IMR-90 (cell line): ENCODE measurements at regions not wholly inside any gene's neighbourhood (a gene's known extent, or its start where the extent isn't known, plus 50 kb on each side); places are given as distances from the start of the nearest gene placed in this dataset.

Experiments used
- ATAC-seq: fragments of 200-7000 bp; cut with Tn5 transposase; 2 replicates; pipeline ENCODE4 v1.9.1; 2020; ENCODE audit warnings: low read depth, mild to moderate bottlenecking, moderate library complexity
- BruUV-seq: library from RNA; stranded (reverse); fragments of 400-500 nt; replicated peaks from 2 replicates; lab custom pipeline; 2021; lab: Mats Ljungman, UMichigan
- CTCF ChIA-PET: fragments of 300-600 bp; formaldehyde crosslinking; extraction: SDS; loops from one replicate; lab custom pipeline; 2021; ENCODE audit warnings: antibody characterized with exemption; lab: Yijun Ruan, JAX
- POLR2A ChIA-PET: fragments of 300-600 bp; sonication (Branson Sonifier 250); formaldehyde crosslinking; loops from one replicate; lab custom pipeline; 2022; ENCODE audit warnings: antibody characterized with exemption; ENCODE audit not compliant: unreplicated experiment; lab: Charles Lee
- DNase-seq: peaks from one replicate; pipeline ENCODE4 v3.0.0; 2013
- H2AFZ ChIP-seq: replicated peaks from 2 replicates; pipeline ENCODE3; 2013; ENCODE audit warnings: low read length, mild to moderate bottlenecking; ENCODE audit not compliant: poor library complexity
- H2AK5ac ChIP-seq: 2 replicates; pipeline ENCODE4 v1.6.1; 2013; ENCODE audit warnings: low read depth, low read length, inconsistent platforms
- H2AK9ac ChIP-seq: replicated peaks from 2 replicates; pipeline ENCODE3; 2013; ENCODE audit warnings: mild to moderate bottlenecking, low read depth, low read length, moderate library complexity; ENCODE audit not compliant: poor library complexity
- H2BK120ac ChIP-seq: 2 replicates; pipeline ENCODE4 v1.6.1; 2013; ENCODE audit warnings: low read depth, low read length, inconsistent platforms
- H2BK15ac ChIP-seq: 3 replicates; pipeline ENCODE4 v1.6.1; 2013; ENCODE audit warnings: low read depth, low read length, inconsistent platforms
- H2BK20ac ChIP-seq: 2 replicates; pipeline ENCODE4 v1.6.1; 2013; ENCODE audit warnings: low read depth, mild to moderate bottlenecking, inconsistent platforms, low read length, moderate library complexity
- H2BK5ac ChIP-seq: 2 replicates; pipeline ENCODE4 v1.6.1; 2013; ENCODE audit warnings: mild to moderate bottlenecking, low read depth, low read length, inconsistent platforms; ENCODE audit not compliant: poor library complexity, severe bottlenecking
- H3K14ac ChIP-seq: replicated peaks from 2 replicates; pipeline ENCODE4 v1.6.1; 2013; ENCODE audit warnings: low read depth, low read length, inconsistent platforms
- H3K18ac ChIP-seq: 2 replicates; pipeline ENCODE4 v1.6.1; 2013; ENCODE audit warnings: low read depth, low read length, control low read depth
- H3K23ac ChIP-seq: 2 replicates; pipeline ENCODE4 v1.6.1; 2013; ENCODE audit warnings: low read depth, low read length, inconsistent platforms
- H3K27ac ChIP-seq: 2 replicates; pipeline ENCODE4 v1.5.1; 2013; ENCODE audit warnings: mild to moderate bottlenecking, control low read depth, low read length; ENCODE audit not compliant: insufficient read depth
- H3K27me3 ChIP-seq: 2 replicates; pipeline ENCODE4 v1.6.1; 2013; ENCODE audit warnings: low read length; ENCODE audit not compliant: control insufficient read depth, insufficient read depth
- H3K36me3 ChIP-seq: 2 replicates; pipeline ENCODE4 v1.6.1; 2013; ENCODE audit warnings: low read length, mixed read lengths; ENCODE audit not compliant: control insufficient read depth, insufficient read depth
- H3K4ac ChIP-seq: 2 replicates; pipeline ENCODE4 v1.6.1; 2013; ENCODE audit warnings: low read depth, low read length, inconsistent platforms
- H3K4me1 ChIP-seq: 2 replicates; pipeline ENCODE4 v1.6.1; 2013; ENCODE audit warnings: low read length, mixed read lengths; ENCODE audit not compliant: control insufficient read depth, insufficient read depth
- H3K4me2 ChIP-seq: 2 replicates; pipeline ENCODE4 v1.6.1; 2013; ENCODE audit warnings: low read depth, mild to moderate bottlenecking, control low read depth, low read length, moderate library complexity
- H3K4me3 ChIP-seq: 2 replicates; pipeline ENCODE4 v1.5.1; 2013; ENCODE audit warnings: low read depth, mild to moderate bottlenecking, control low read depth, low read length, moderate library complexity; ENCODE audit not compliant: insufficient read depth
- H3K56ac ChIP-seq: 2 replicates; pipeline ENCODE4 v1.6.1; 2013; ENCODE audit warnings: low read length, inconsistent platforms; ENCODE audit not compliant: insufficient read depth; ENCODE audit errors: extremely low read depth
- H3K79me1 ChIP-seq, 2 experiments: 2 replicates each; pipeline ENCODE4 v1.6.1; 2013; ENCODE audit warnings: low read length in 2 of 2, inconsistent platforms in 1 of 2, low read depth in 1 of 2
- H3K9ac ChIP-seq: 2 replicates; pipeline ENCODE4 v1.6.1; 2013; ENCODE audit warnings: low read depth, low read length, control low read depth
- H3K9me1 ChIP-seq: 2 replicates; pipeline ENCODE4 v1.6.1; 2013; ENCODE audit warnings: low read length, inconsistent platforms; ENCODE audit not compliant: insufficient read depth
- H3K9me3 ChIP-seq: 2 replicates; pipeline ENCODE4 v1.6.1; 2013; ENCODE audit warnings: low read length; ENCODE audit not compliant: control insufficient read depth, insufficient read depth
- H4K20me1 ChIP-seq: 2 replicates; pipeline ENCODE4 v1.6.1; 2013; ENCODE audit warnings: low read length, inconsistent platforms; ENCODE audit not compliant: insufficient read depth
- H4K5ac ChIP-seq: 2 replicates; pipeline ENCODE4 v1.6.1; 2013; ENCODE audit warnings: mild to moderate bottlenecking, low read depth, low read length, control low read depth
- H4K8ac ChIP-seq, 2 experiments: 2 replicates each; pipeline ENCODE4 v1.6.1; 2013; ENCODE audit warnings: low read depth in 2 of 2, low read length in 2 of 2, control low read depth in 1 of 2, inconsistent platforms in 1 of 2
- H4K91ac ChIP-seq: 2 replicates; pipeline ENCODE4 v1.6.1; 2013; ENCODE audit warnings: low read depth, low read length, inconsistent platforms; ENCODE audit not compliant: insufficient read depth
- BHLHE40 ChIP-seq: fragments of 150-350 bp; IDR thresholded peaks from 2 replicates; pipeline ENCODE4 v1.6.1; 2016; ENCODE audit warnings: mild to moderate bottlenecking, low read depth, low read length
- CEBPB ChIP-seq: IDR thresholded peaks from 2 replicates; pipeline ENCODE4 v1.6.1; 2012; ENCODE audit warnings: low read depth, low read length, improper control_type of control experiment
- FOS ChIP-seq: fragments of 150-350 bp; IDR thresholded peaks from 2 replicates; pipeline ENCODE4 v1.6.1; 2016; ENCODE audit warnings: low read depth, low read length
- MAFK ChIP-seq: IDR thresholded peaks from 2 replicates; pipeline ENCODE4 v1.6.1; 2012; ENCODE audit warnings: low read depth, low read length, improper control_type of control experiment
- MXI1 ChIP-seq: IDR thresholded peaks from 2 replicates; pipeline ENCODE4 v1.6.1; 2012; ENCODE audit warnings: low read depth, mild to moderate bottlenecking, low read length, moderate library complexity, borderline replicate concordance
- NFE2L2 ChIP-seq: fragments of 150-350 bp; IDR thresholded peaks from 2 replicates; pipeline ENCODE4 v1.6.1; 2016; ENCODE audit warnings: low read depth, mild to moderate bottlenecking, low read length
- POLR2A ChIP-seq: IDR thresholded peaks from 2 replicates; pipeline ENCODE4 v1.6.1; 2012; ENCODE audit warnings: mild to moderate bottlenecking, low read depth, low read length
- RAD21 ChIP-seq: IDR thresholded peaks from 2 replicates; pipeline ENCODE4 v1.6.1; 2012; ENCODE audit warnings: low read length, improper control_type of control experiment
- RFX5 ChIP-seq: IDR thresholded peaks from 2 replicates; pipeline ENCODE4 v1.8.0; 2012; ENCODE audit warnings: low read depth, mild to moderate bottlenecking, low read length, moderate library complexity
- SMC3 ChIP-seq: fragments of 150-350 bp; IDR thresholded peaks from 2 replicates; pipeline ENCODE4 v1.6.1; 2016; ENCODE audit warnings: low read depth, mild to moderate bottlenecking, antibody characterized with exemption, low read length, moderate library complexity
- WGBS, 2 experiments: methylation state at CpG; one replicate each; pipeline versions ENCODE4 v1.1.5 to v1.1.7; 2013; ENCODE audit warnings: missing lambda C conversion rate in 2 of 2; ENCODE audit not compliant: insufficient read length in 1 of 2; ENCODE audit errors: extremely low coverage in 2 of 2; 5-methylcytosine and 5-hydroxymethylcytosine counted together
- dilution Hi-C: fragments of 300-500 bp; cut with HindIII; formaldehyde crosslinking; loops from one replicate; pipeline ENCODE4 v1.14.3; 2018; ENCODE audit warnings: low sequenced_read_pairs; ENCODE audit not compliant: unreplicated experiment
- in situ Hi-C: fragments of 300-500 bp; cut with MboI; formaldehyde crosslinking; loops from 3 replicates; pipeline ENCODE4 v1.14.3; 2019; ENCODE audit warnings: low sequenced_read_pairs, inconsistent platforms, mixed read lengths
- intact Hi-C: fragments of 100-400 bp; cut with micrococcal nuclease; formaldehyde crosslinking; loops from 2 replicates; pipeline ENCODE4 v1.10.0; 2022
- TF ChIP-seq, protein P1 (sequence below): fragments of 150-350 bp; IDR thresholded peaks from 2 replicates; pipeline ENCODE4 v1.6.1; 2017; ENCODE audit warnings: mild to moderate bottlenecking, antibody characterized with exemption, low read length, low read depth

DNA sequence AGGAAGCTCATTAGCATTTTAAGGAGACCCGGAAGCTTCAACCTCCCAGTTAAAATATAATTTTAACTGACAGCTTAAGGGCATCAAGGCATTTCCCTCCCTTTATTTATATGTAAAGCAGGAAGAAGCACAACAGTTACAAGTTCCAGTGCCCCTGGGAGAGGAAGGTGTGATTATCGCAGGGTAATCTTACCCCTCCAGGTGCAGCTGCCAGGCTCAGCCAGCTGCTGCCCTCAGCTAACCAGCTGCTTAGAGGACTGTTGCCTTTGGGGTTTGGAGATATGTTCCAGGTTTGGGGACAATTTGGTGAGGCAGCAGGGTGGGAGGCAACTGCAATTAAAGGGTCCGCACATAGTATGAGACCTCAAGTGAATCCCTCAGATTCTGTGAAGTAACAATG lies 55.3 kb upstream of the SETBP1 start:
- H3K79me1 ChIP-seq, result no peaks in the 10 kb centered on the region
- BruUV-seq, result no TSS peak
- H3K56ac ChIP-seq, result no peak overlapping the region
- no peak overlapping the region for H3K4ac ChIP-seq
- intact Hi-C loops, result no loop called here
- H4K20me1 ChIP-seq, result no peaks in the 10 kb centered on the region
- ChIA-PET CTCF (interaction anchor here (0.6 kb wide), 1 partner anchor 11 kb away, joined by 3 read pairs; no protein-coding TSS in a partner anchor), POLR2A (no interaction called here)
- H3K4me3 ChIP-seq, result no peak overlapping the region
- no peak overlapping the region for H2AK5ac ChIP-seq
- DNase-seq, result no peak
- no peak overlapping the region for H4K8ac ChIP-seq
- H3K4me1 ChIP-seq, result no peaks in the 10 kb centered on the region
- no peaks in the 10 kb centered on the region for H3K36me3 ChIP-seq
- no peak for TF ChIP-seq SMC3
- no peak for TF ChIP-seq POLR2A
- TF ChIP-seq FOS, result no peak
- no peak for TF ChIP-seq CEBPB
- no peak for TF ChIP-seq MAFK
- TF ChIP-seq, protein P1, sequence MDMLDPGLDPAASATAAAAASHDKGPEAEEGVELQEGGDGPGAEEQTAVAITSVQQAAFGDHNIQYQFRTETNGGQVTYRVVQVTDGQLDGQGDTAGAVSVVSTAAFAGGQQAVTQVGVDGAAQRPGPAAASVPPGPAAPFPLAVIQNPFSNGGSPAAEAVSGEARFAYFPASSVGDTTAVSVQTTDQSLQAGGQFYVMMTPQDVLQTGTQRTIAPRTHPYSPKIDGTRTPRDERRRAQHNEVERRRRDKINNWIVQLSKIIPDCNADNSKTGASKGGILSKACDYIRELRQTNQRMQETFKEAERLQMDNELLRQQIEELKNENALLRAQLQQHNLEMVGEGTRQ, result no peak
- TF ChIP-seq BHLHE40, result no peak
- TF ChIP-seq RAD21, result no peak
- TF ChIP-seq MXI1, result no peak
- TF ChIP-seq NFE2L2, result no peak
- no peak for TF ChIP-seq RFX5
- WGBS, 2 experiments, result 100% methylated on average over 1 of the region's 3 CpGs; no CpG with 5 or more reads in 1 of the 2 experiments
- H2BK20ac ChIP-seq, result no peak overlapping the region
- H2AK9ac ChIP-seq, result no peak overlapping the region
- no peaks in the 10 kb centered on the region for H3K9me1 ChIP-seq
- no peak for ATAC-seq
- no peak overlapping the region for H3K18ac ChIP-seq
- H3K27me3 ChIP-seq, result no peaks in the 10 kb centered on the region; the same call in 1 of the 2 replicates
- no peak overlapping the region for H3K27ac ChIP-seq
- no peak overlapping the region for H2AFZ ChIP-seq
- dilution Hi-C loops, result no loop called here
- H2BK15ac ChIP-seq, result no peak overlapping the region
- no peak overlapping the region for H3K4me2 ChIP-seq
- H4K91ac ChIP-seq, result no peak overlapping the region
- H2BK5ac ChIP-seq, result no peak overlapping the region
- H2BK120ac ChIP-seq, result no peak overlapping the region
- no peak overlapping the region for H4K5ac ChIP-seq
- H3K9me3 ChIP-seq, result no peaks in the 10 kb centered on the region
- no peak overlapping the region for H3K23ac ChIP-seq
- in situ Hi-C loops, result no loop called here
- H3K9ac ChIP-seq, result no peak overlapping the region
- H3K14ac ChIP-seq, result no peak overlapping the region
